Testis (tissue), 2 donors: ENCODE measurements at regions not wholly inside any gene's neighbourhood (a gene's known extent, or its start where the extent isn't known, plus 50 kb on each side); places are given as distances from the start of the nearest gene placed in this dataset.

Experiments
- POLR2A ChIP-seq: fragments of 450-650 bp; IDR thresholded peaks from one replicate; pipeline ENCODE4 v1.6.1; 2017; ENCODE audit warnings: antibody characterized with exemption, mild to moderate bottlenecking, moderate library complexity
- TF ChIP-seq, protein P1 (sequence below), 3 experiments: fragments of 450-650 bp in 2 of 3; fragments of 200-600 bp in 1 of 3; sonication (generic) in 1 of 3; IDR thresholded peaks; one replicate each; pipeline ENCODE4 v1.5.1; 2016 to 2019; ENCODE audit warnings: antibody characterized with exemption in 3 of 3, mild to moderate bottlenecking in 2 of 3, moderate library complexity in 1 of 3

DNA sequence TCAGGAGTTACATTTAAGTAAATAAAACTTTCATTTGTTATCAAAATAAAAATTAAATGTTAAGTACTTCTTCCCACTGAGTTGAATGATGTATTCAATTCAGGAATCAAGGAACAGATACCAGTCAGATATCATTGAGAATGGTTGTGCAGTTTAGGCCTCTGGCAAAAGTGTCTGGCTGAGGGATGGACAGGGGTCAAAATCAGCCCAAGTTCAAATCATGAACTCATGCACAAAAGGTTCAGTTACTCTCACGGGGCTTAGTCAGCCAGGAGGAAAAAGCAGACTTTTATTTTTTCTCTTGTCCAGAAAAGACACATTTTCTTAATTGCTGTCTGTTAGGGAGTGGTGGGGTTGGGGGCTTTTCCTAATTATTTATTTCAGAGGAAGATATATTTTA, 166.3 kb downstream of the RASSF9 start:
- no peak for TF ChIP-seq POLR2A
- TF ChIP-seq, protein P1, sequence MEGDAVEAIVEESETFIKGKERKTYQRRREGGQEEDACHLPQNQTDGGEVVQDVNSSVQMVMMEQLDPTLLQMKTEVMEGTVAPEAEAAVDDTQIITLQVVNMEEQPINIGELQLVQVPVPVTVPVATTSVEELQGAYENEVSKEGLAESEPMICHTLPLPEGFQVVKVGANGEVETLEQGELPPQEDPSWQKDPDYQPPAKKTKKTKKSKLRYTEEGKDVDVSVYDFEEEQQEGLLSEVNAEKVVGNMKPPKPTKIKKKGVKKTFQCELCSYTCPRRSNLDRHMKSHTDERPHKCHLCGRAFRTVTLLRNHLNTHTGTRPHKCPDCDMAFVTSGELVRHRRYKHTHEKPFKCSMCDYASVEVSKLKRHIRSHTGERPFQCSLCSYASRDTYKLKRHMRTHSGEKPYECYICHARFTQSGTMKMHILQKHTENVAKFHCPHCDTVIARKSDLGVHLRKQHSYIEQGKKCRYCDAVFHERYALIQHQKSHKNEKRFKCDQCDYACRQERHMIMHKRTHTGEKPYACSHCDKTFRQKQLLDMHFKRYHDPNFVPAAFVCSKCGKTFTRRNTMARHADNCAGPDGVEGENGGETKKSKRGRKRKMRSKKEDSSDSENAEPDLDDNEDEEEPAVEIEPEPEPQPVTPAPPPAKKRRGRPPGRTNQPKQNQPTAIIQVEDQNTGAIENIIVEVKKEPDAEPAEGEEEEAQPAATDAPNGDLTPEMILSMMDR (IDR thresholded peaks at IDR 0.05): no peak
